Activated CD8-positive, alpha-beta T cell treated with anti-CD3 and anti-CD28 coated beads for 36 hours (primary cell): ENCODE measurements at regions not wholly inside any gene's neighbourhood (a gene's known extent, or its start where the extent isn't known, plus 50 kb on each side); places are given as distances from the start of the nearest gene placed in this dataset.

Source experiments
- ATAC-seq: fragments of 200-7000 bp; cut with Tn5 transposase; one replicate; pipeline ENCODE4 v1.10.0; 2021; ENCODE audit warnings: mild to moderate bottlenecking, moderate library complexity
- CTCF ChIA-PET: fragments of 350-600 bp; sonication (Branson Sonifier 250); formaldehyde crosslinking; loops from one replicate; lab custom pipeline; 2021; ENCODE audit warnings: antibody characterized with exemption; lab: Charles Lee
- POLR2A ChIA-PET: fragments of 350-600 bp; sonication (Branson Sonifier 250); formaldehyde crosslinking; loops from one replicate; lab custom pipeline; 2021; ENCODE audit warnings: antibody characterized with exemption; lab: Charles Lee
- DNase-seq: peaks from one replicate; pipeline ENCODE4 v3.0.0-alpha.2; 2020
- H3K27ac Mint-ChIP-seq: one replicate; pipeline ENCODE4 v1.8.0; 2021; ENCODE audit warnings: mild to moderate bottlenecking, mixed read lengths
- H3K27me3 Mint-ChIP-seq: one replicate; pipeline ENCODE4 v1.8.0; 2021; ENCODE audit warnings: mixed read lengths
- H3K36me3 Mint-ChIP-seq: one replicate; pipeline ENCODE4 v1.8.0; 2021; ENCODE audit warnings: low read depth, mixed read lengths
- H3K4me1 Mint-ChIP-seq: one replicate; pipeline ENCODE4 v1.8.0; 2021; ENCODE audit warnings: low read depth, mixed read lengths
- H3K4me3 Mint-ChIP-seq: one replicate; pipeline ENCODE4 v1.8.0; 2021; ENCODE audit warnings: mild to moderate bottlenecking, moderate library complexity, mixed read lengths
- H3K9me3 Mint-ChIP-seq: one replicate; pipeline ENCODE4 v1.8.0; 2021; ENCODE audit warnings: mixed read lengths
- intact Hi-C: fragments of 100-400 bp; cut with micrococcal nuclease; formaldehyde crosslinking; loops from one replicate; pipeline ENCODE4 v1.10.0; 2022
- TF ChIP-seq, protein P1 (sequence below): fragments of 200-600 bp; IDR thresholded peaks from one replicate; pipeline ENCODE4 v1.8.0; 2022; ENCODE audit warnings: antibody characterized with exemption, mild to moderate bottlenecking

DNA sequence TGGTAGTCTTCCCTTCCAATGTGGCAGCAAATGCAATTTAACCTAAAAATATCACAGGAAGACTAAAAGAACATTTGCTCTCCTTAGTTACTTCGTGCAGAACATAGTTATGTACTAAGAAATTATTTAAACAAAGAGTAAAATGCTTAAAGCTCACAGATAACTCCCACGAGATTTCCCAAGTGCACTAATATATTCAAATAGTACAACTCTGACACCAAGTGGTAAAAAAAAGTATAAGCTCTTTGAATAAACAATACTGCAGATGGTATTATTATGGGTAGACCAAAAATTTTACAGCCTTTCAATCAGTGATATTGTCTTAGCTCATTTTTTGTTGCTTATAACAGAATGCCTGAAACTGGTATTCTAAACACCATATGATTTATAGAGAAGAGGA is 52.8 kb upstream of the FILIP1 start:
- intact Hi-C loops: no loop called here
- Mint-ChIP-seq H3K9me3 (no peaks in the 10 kb centered on the region), H3K27me3 (peaks cover 4% of the 10 kb centered on the region), H3K27ac (no peak overlapping the region), H3K4me1 (peaks cover under 1% of the 10 kb centered on the region), H3K4me3 (no peak overlapping the region), H3K36me3 (no peaks in the 10 kb centered on the region)
- DNase-seq (no peak), ATAC-seq (no peak)
- TF ChIP-seq, protein P1, sequence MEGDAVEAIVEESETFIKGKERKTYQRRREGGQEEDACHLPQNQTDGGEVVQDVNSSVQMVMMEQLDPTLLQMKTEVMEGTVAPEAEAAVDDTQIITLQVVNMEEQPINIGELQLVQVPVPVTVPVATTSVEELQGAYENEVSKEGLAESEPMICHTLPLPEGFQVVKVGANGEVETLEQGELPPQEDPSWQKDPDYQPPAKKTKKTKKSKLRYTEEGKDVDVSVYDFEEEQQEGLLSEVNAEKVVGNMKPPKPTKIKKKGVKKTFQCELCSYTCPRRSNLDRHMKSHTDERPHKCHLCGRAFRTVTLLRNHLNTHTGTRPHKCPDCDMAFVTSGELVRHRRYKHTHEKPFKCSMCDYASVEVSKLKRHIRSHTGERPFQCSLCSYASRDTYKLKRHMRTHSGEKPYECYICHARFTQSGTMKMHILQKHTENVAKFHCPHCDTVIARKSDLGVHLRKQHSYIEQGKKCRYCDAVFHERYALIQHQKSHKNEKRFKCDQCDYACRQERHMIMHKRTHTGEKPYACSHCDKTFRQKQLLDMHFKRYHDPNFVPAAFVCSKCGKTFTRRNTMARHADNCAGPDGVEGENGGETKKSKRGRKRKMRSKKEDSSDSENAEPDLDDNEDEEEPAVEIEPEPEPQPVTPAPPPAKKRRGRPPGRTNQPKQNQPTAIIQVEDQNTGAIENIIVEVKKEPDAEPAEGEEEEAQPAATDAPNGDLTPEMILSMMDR: no peak
- ChIA-PET POLR2A (no interaction called here), CTCF (interaction anchor here (0.6 to 1.1 kb wide), 6 partner anchors 17 to 337 kb away, joined by 3 to 4 read pairs (median 3); no protein-coding TSS in a partner anchor)

DNA sequence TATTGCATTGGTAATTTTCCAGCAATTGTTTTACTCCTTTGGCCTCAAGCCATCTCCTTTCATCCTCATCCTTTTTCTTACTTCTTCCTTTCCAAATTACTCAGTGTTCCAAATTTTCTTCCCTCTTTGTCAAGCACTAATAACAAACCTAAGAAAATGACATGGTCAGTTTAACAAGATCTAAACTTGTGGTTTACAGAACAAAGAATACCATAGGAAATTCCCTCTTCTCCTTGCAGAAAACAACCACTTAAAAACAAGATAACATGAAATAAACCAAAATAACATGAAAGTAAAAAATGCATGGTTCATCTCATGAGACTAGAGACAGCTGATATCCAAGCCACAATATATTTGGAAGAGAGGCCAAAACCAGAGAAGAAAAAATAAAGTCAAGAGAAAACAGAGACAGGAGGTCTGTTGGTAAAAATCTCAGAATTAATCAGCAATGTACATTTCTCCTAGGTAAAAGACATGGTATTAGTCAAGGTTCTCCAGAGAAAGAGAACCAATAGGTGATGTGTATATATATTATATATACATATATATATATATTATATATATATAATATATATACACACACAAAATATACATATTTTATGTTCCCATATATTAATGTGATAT is 51.0 kb upstream of the SENP6 start:
- H3K9me3 Mint-ChIP-seq: no peaks in the 10 kb centered on the region
- no peaks in the 10 kb centered on the region for H3K36me3 Mint-ChIP-seq
- peaks cover 1% of the 10 kb centered on the region for H3K27me3 Mint-ChIP-seq
- no peak overlapping the region for H3K27ac Mint-ChIP-seq
- intact Hi-C loops: no loop called here
- peaks cover 4% of the 10 kb centered on the region for H3K4me1 Mint-ChIP-seq
- H3K4me3 Mint-ChIP-seq: no peak overlapping the region
- ChIA-PET CTCF (no interaction called here), POLR2A (no interaction called here)
- TF ChIP-seq, protein P1: no peak
- ATAC-seq (no peak), DNase-seq (no peak)

DNA sequence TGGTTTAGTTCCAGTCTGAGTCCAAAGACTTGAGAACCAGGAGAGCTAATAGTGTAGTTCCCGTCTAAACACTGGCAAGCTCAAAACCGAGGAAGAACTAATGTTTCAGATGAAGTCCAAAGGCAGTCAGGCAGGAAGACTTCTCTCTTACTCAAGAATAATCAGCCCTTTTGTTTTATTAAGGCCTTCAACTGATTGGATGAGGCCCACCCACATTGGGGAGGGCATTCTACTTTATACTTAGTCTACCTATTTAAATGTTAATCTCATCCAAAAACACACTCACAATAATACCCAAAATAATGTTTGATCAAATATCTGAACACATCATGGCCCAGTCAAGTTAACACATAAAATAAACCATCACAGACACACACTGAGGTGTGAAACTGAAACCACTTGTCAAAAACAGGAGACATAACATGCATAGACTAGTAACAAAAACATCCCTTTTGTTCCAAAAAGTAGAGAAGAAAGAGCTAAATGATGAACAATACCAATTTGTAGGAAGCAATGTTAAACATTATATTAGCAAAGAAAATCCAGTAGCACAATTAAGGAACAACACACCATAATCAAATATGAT is 50.2 kb upstream of the SENP6 start:
- H3K4me3 Mint-ChIP-seq: no peak overlapping the region
- H3K27me3 Mint-ChIP-seq: peaks cover 1% of the 10 kb centered on the region
- POLR2A ChIA-PET: no interaction called here
- H3K4me1 Mint-ChIP-seq: peaks cover 4% of the 10 kb centered on the region
- DNase-seq: no peak
- ATAC-seq: no peak
- no peaks in the 10 kb centered on the region for H3K9me3 Mint-ChIP-seq
- TF ChIP-seq, protein P1: no peak
- intact Hi-C loops: no loop called here
- H3K27ac Mint-ChIP-seq: no peak overlapping the region
- CTCF ChIA-PET: no interaction called here
- H3K36me3 Mint-ChIP-seq: no peaks in the 10 kb centered on the region
